CD8-positive, alpha-beta memory T cell (primary cell): ENCODE measurements at regions not wholly inside any gene's neighbourhood (a gene's known extent, or its start where the extent isn't known, plus 50 kb on each side); places are given as distances from the start of the nearest gene placed in this dataset.

Experiments used
- CTCF ChIA-PET: fragments of 350-600 bp; sonication (Branson Sonifier 250); formaldehyde crosslinking; loops from one replicate; lab custom pipeline; 2021; ENCODE audit warnings: antibody characterized with exemption; lab: Charles Lee
- POLR2A ChIA-PET: fragments of 350-600 bp; sonication (Branson Sonifier 250); formaldehyde crosslinking; loops from one replicate; lab custom pipeline; 2021; ENCODE audit warnings: antibody characterized with exemption; lab: Charles Lee
- DNase-seq, 5 donors: peaks; one replicate each; pipeline versions ENCODE4 v3.0.0 to v3.0.0-alpha.2; 2020 to 2022; ENCODE audit warnings: mixed read lengths in 1 of 5
- H3K27ac ChIP-seq: one replicate; pipeline ENCODE4 v1.7.0; 2013; ENCODE audit warnings: low read depth, mild to moderate bottlenecking, low read length, moderate library complexity
- H3K27me3 ChIP-seq: 2 replicates; pipeline ENCODE4 v1.7.0; 2013; ENCODE audit warnings: low read length, mild to moderate bottlenecking; ENCODE audit not compliant: insufficient read depth, poor library complexity, severe bottlenecking
- H3K36me3 ChIP-seq: 2 replicates; pipeline ENCODE4 v1.7.0; 2013; ENCODE audit warnings: mild to moderate bottlenecking, low read length, moderate library complexity; ENCODE audit not compliant: insufficient read depth
- H3K4me1 ChIP-seq: 2 replicates; pipeline ENCODE4 v1.7.0; 2013; ENCODE audit warnings: mild to moderate bottlenecking, low read length, moderate library complexity; ENCODE audit not compliant: insufficient read depth
- H3K4me3 ChIP-seq: 2 replicates; pipeline ENCODE4 v1.7.0; 2013; ENCODE audit warnings: mild to moderate bottlenecking, low read length
- H3K9me3 ChIP-seq: 2 replicates; pipeline ENCODE4 v1.7.0; 2013; ENCODE audit warnings: mild to moderate bottlenecking, low read length
- H3K27ac Mint-ChIP-seq, 8 donors: one replicate each; pipeline ENCODE4 v1.8.0; 2020 to 2021; ENCODE audit warnings: mixed read lengths in 8 of 8, mild to moderate bottlenecking in 6 of 8, inconsistent platforms in 3 of 8, moderate library complexity in 3 of 8
- H3K27me3 Mint-ChIP-seq, 2 donors: one replicate each; pipeline ENCODE4 v1.8.0; 2020 to 2021; ENCODE audit warnings: mixed read lengths in 2 of 2, mild to moderate bottlenecking in 1 of 2, moderate library complexity in 1 of 2
- H3K36me3 Mint-ChIP-seq, 3 donors: one replicate each; pipeline ENCODE4 v1.8.0; 2020 to 2021; ENCODE audit warnings: mixed read lengths in 3 of 3, inconsistent platforms in 1 of 3, mild to moderate bottlenecking in 1 of 3
- H3K4me1 Mint-ChIP-seq, 3 donors: one replicate each; pipeline ENCODE4 v1.8.0; 2020 to 2021; ENCODE audit warnings: mixed read lengths in 3 of 3, inconsistent platforms in 1 of 3, mild to moderate bottlenecking in 1 of 3
- H3K4me3 Mint-ChIP-seq, 7 donors: one replicate each; pipeline ENCODE4 v1.8.0; 2020 to 2021; ENCODE audit warnings: mixed read lengths in 7 of 7, mild to moderate bottlenecking in 6 of 7, moderate library complexity in 4 of 7, inconsistent platforms in 2 of 7
- H3K9me3 Mint-ChIP-seq, 5 donors: one replicate each; pipeline ENCODE4 v1.8.0; 2020 to 2022; ENCODE audit warnings: mixed read lengths in 5 of 5, mild to moderate bottlenecking in 3 of 5, moderate library complexity in 2 of 5, inconsistent platforms in 1 of 5

- Mint-ChIP-seq H3K4me3 (no peak overlapping the region), H3K36me3 (no peaks in the 10 kb centered on the region), H3K4me1 (peaks cover 14 to 25% (median 20%) of the 10 kb centered on the region in 3 donors), H3K9me3 (no peaks in the 10 kb centered on the region), H3K27ac (no peak overlapping the region), H3K27me3 (peaks cover 2 to 3% of the 10 kb centered on the region in 2 donors)
- Histone ChIP-seq H3K36me3 (no peaks in the 10 kb centered on the region), H3K27me3 (no peaks in the 10 kb centered on the region), H3K4me3 (no peak overlapping the region), H3K9me3 (no peaks in the 10 kb centered on the region), H3K27ac (no peak overlapping the region), H3K4me1 (peaks cover 20% of the 10 kb centered on the region)
- POLR2A ChIA-PET, result no interaction called here
- no peak for DNase-seq
- CTCF ChIA-PET, result no interaction called here
These were observed 144.0 kb upstream of the TLE3 start for GRCh38 chr15:70241561-70242320.

GRCh38 chr15:70240820-70241430, 143.2 kb upstream of the TLE3 start:
- Histone ChIP-seq H3K4me3 (no peak overlapping the region), H3K27me3 (no peaks in the 10 kb centered on the region), H3K9me3 (no peaks in the 10 kb centered on the region), H3K4me1 (peaks cover 18% of the 10 kb centered on the region), H3K27ac (no peak overlapping the region), H3K36me3 (no peaks in the 10 kb centered on the region)
- CTCF ChIA-PET, result no interaction called here
- no peak overlapping the region for H3K4me3 Mint-ChIP-seq
- H3K36me3 Mint-ChIP-seq, result no peaks in the 10 kb centered on the region
- H3K27me3 Mint-ChIP-seq, result peaks cover 2 to 3% of the 10 kb centered on the region in 2 donors
- no peak for DNase-seq
- POLR2A ChIA-PET, result interaction anchor here (0.6 kb wide), 1 partner anchor 17 kb away, joined by 3 read pairs; no protein-coding TSS in a partner anchor
- peak overlapping the region in 1 of 8 donors; percentile 19 for H3K27ac Mint-ChIP-seq
- no peaks in the 10 kb centered on the region for H3K9me3 Mint-ChIP-seq
- peaks cover 14 to 24% (median 21%) of the 10 kb centered on the region in 3 donors for H3K4me1 Mint-ChIP-seq

- Mint-ChIP-seq H3K4me1 (peaks cover 13 to 18% (median 15%) of the 10 kb centered on the region in 3 donors), H3K4me3 (no peak overlapping the region), H3K27ac (no peak overlapping the region), H3K36me3 (no peaks in the 10 kb centered on the region), H3K27me3 (peaks cover 2 to 3% of the 10 kb centered on the region in 2 donors), H3K9me3 (no peaks in the 10 kb centered on the region)
- CTCF ChIA-PET, result no interaction called here
- Histone ChIP-seq H3K36me3 (no peaks in the 10 kb centered on the region), H3K27me3 (no peaks in the 10 kb centered on the region), H3K9me3 (no peaks in the 10 kb centered on the region), H3K4me3 (no peak overlapping the region), H3K4me1 (peaks cover 18% of the 10 kb centered on the region), H3K27ac (no peak overlapping the region)
- POLR2A ChIA-PET, result interaction anchor here (0.6 kb wide), 1 partner anchor 17 kb away, joined by 3 read pairs; no protein-coding TSS in a partner anchor
- DNase-seq, result no peak
These were observed 142.4 kb upstream of the TLE3 start for GRCh38 chr15:70240082-70240481.

- peaks cover 13 to 18% (median 15%) of the 10 kb centered on the region in 3 donors for H3K4me1 Mint-ChIP-seq
- H3K27ac Mint-ChIP-seq, result peak overlapping the region in 1 of 8 donors; percentile 64
- POLR2A ChIA-PET, result no interaction called here
These were observed 141.2 kb upstream of the TLE3 start for GRCh38 chr15:70238917-70239316.

GRCh38 chr15:70237626-70238025, 139.9 kb upstream of the TLE3 start:
- ChIA-PET POLR2A (no interaction called here), CTCF (no interaction called here)
- no peaks in the 10 kb centered on the region for H3K9me3 ChIP-seq
- no peaks in the 10 kb centered on the region for H3K36me3 ChIP-seq
- H3K4me3 ChIP-seq, result no peak overlapping the region
- Mint-ChIP-seq H3K4me3 (no peak overlapping the region), H3K27me3 (peaks cover 3 to 6% of the 10 kb centered on the region in 2 donors), H3K9me3 (peaks cover 0 to 5% (median 4%) of the 10 kb centered on the region in 5 donors), H3K36me3 (no peaks in the 10 kb centered on the region), H3K4me1 (peaks cover 6 to 10% (median 6%) of the 10 kb centered on the region in 3 donors), H3K27ac (no peak overlapping the region)
- DNase-seq, result no peak
- no peaks in the 10 kb centered on the region for H3K27me3 ChIP-seq
- H3K27ac ChIP-seq, result no peak overlapping the region
- H3K4me1 ChIP-seq, result peaks cover 8% of the 10 kb centered on the region

More at GRCh38 chr15:70238917-70239316, 141.2 kb upstream of the TLE3 start:
- Histone ChIP-seq H3K36me3 (no peaks in the 10 kb centered on the region), H3K27ac (no peak overlapping the region), H3K4me1 (peaks cover 18% of the 10 kb centered on the region), H3K4me3 (no peak overlapping the region), H3K9me3 (no peaks in the 10 kb centered on the region), H3K27me3 (no peaks in the 10 kb centered on the region)
- DNase-seq, result no peak
- peaks cover 3 to 6% of the 10 kb centered on the region in 2 donors for H3K27me3 Mint-ChIP-seq
- no peak overlapping the region for H3K4me3 Mint-ChIP-seq
- no peaks in the 10 kb centered on the region for H3K9me3 Mint-ChIP-seq
- CTCF ChIA-PET, result no interaction called here
- no peaks in the 10 kb centered on the region for H3K36me3 Mint-ChIP-seq

GRCh38 chr15:70236341-70237086, 138.8 kb upstream of the TLE3 start:
- CTCF ChIA-PET, result no interaction called here
- POLR2A ChIA-PET, result no interaction called here
- peaks cover 3 to 6% of the 10 kb centered on the region in 2 donors for H3K27me3 Mint-ChIP-seq

GRCh38 chr15:70235347-70235746, 137.6 kb upstream of the TLE3 start:
- H3K36me3 ChIP-seq, result no peaks in the 10 kb centered on the region
- no peak overlapping the region for H3K4me3 ChIP-seq
- peaks cover 4% of the 10 kb centered on the region for H3K9me3 ChIP-seq
- Mint-ChIP-seq H3K27ac (no peak overlapping the region), H3K9me3 (peaks cover 16 to 22% (median 18%) of the 10 kb centered on the region in 5 donors), H3K4me1 (peaks cover 0 to 4% (median 0%) of the 10 kb centered on the region in 3 donors), H3K36me3 (peaks cover 0 to 7% (median 2%) of the 10 kb centered on the region in 3 donors), H3K27me3 (peaks cover 0 to 6% of the 10 kb centered on the region in 2 donors), H3K4me3 (no peak overlapping the region)
- POLR2A ChIA-PET, result no interaction called here
- DNase-seq, result no peak
- no peaks in the 10 kb centered on the region for H3K27me3 ChIP-seq
- CTCF ChIA-PET, result no interaction called here
- H3K4me1 ChIP-seq, result no peaks in the 10 kb centered on the region
- H3K27ac ChIP-seq, result no peak overlapping the region

More at GRCh38 chr15:70236341-70237086, 138.8 kb upstream of the TLE3 start:
- H3K27ac Mint-ChIP-seq, result no peak overlapping the region
- Histone ChIP-seq H3K4me1 (no peaks in the 10 kb centered on the region), H3K36me3 (no peaks in the 10 kb centered on the region), H3K9me3 (peaks cover 4% of the 10 kb centered on the region), H3K4me3 (no peak overlapping the region), H3K27ac (no peak overlapping the region), H3K27me3 (no peaks in the 10 kb centered on the region)
- no peak for DNase-seq
- H3K9me3 Mint-ChIP-seq, result peaks cover 11 to 16% (median 14%) of the 10 kb centered on the region in 5 donors
- H3K36me3 Mint-ChIP-seq, result peaks cover 0 to 5% (median under 1%) of the 10 kb centered on the region in 3 donors
- peaks cover 0 to 4% (median 3%) of the 10 kb centered on the region in 3 donors for H3K4me1 Mint-ChIP-seq
- no peak overlapping the region for H3K4me3 Mint-ChIP-seq
